ENCODE measurements at regions not wholly inside any gene's neighbourhood (a gene's known extent, or its start where the extent isn't known, plus 50 kb on each side); places are given as distances from the start of the nearest gene placed in this dataset.

- TF ChIP-seq JUN (IDR thresholded peaks at IDR 0.05; ENCODE audit: borderline replicate concordance, insufficient read depth, insufficient read length, low read depth) (no peak), MAX (IDR thresholded peaks at IDR 0.05; ENCODE audit: insufficient read depth, insufficient read length) (no peak)
- no peaks in the 10 kb centered on the region for H3K79me2 ChIP-seq (ENCODE audit: control insufficient read depth, insufficient read depth, low read length)
- H3K36me3 ChIP-seq (ENCODE audit: control insufficient read depth in 2 of 2, extremely low read depth in 1 of 2, insufficient read depth in 2 of 2, low read length in 2 of 2), result no peaks in the 10 kb centered on the region
- H4K20me1 ChIP-seq (replicated peaks; ENCODE audit: control insufficient read depth, extremely low read depth, insufficient read depth, low read length), result no peaks in the 10 kb centered on the region
- no peaks in the 10 kb centered on the region for H3K9me3 ChIP-seq (replicated peaks; ENCODE audit: control insufficient read depth, insufficient read depth, low read length)
- no peak overlapping the region for H3K9ac ChIP-seq (replicated peaks; ENCODE audit: extremely low read depth, insufficient read depth, low read length)
- ChIA-PET CTCF (interaction anchor here (0.8 to 4.6 kb wide), 4 partner anchors 13 to 1849 kb away, joined by 3 to 62 read pairs (median 5); no protein-coding TSS in a partner anchor), POLR2A (interaction anchor here (0.6 kb wide), 1 partner anchor 183 kb away, joined by 3 read pairs; no protein-coding TSS in a partner anchor)
- H3K4me3 ChIP-seq (replicated peaks in 1 of 3; ENCODE audit: insufficient read depth in 1 of 3, low read depth in 1 of 3, low read length in 3 of 3), result no peak overlapping the region
- no TSS peak for BruUV-seq (replicated peaks)
- intact Hi-C loops (cut with micrococcal nuclease), result no loop called here
- DNase-seq (ENCODE audit: low read depth, low spot score) (no peak), FAIRE-seq (no peak)
- no peak overlapping the region for H3K4me2 ChIP-seq (ENCODE audit: insufficient read depth, low read length)
- dilution Hi-C loops (cut with MboI; ENCODE audit: extremely low pct_ligation_motif_present, low sequenced_read_pairs), result no loop called here
- H2AFZ ChIP-seq (ENCODE audit: low read depth, low read length), result no peak overlapping the region
- no peak overlapping the region for H3K27ac ChIP-seq (ENCODE audit: insufficient read depth, low read depth, low read length)
- H3K9me1 ChIP-seq (replicated peaks; ENCODE audit: control insufficient read depth, extremely low read depth, insufficient read depth, low read length), result no peaks in the 10 kb centered on the region
- H3K4me1 ChIP-seq (ENCODE audit: control insufficient read depth, extremely low read depth, insufficient read depth, low read length), result no peaks in the 10 kb centered on the region
- H3K27me3 ChIP-seq (ENCODE audit: control insufficient read depth in 2 of 2, insufficient read depth in 2 of 2, low read length in 2 of 2), result peaks cover 0 to 2% of the 10 kb centered on the region in 2 experiments
Measured at GRCh38 chr1:50346621-50347020, 76.6 kb downstream of the DMRTA2 start.

- DNase-seq (ENCODE audit: low read depth, low spot score) (no peak), FAIRE-seq (no peak)
- intact Hi-C loops (cut with micrococcal nuclease), result no loop called here
- H2AFZ ChIP-seq (ENCODE audit: low read depth, low read length), result no peak overlapping the region
- no TSS peak for BruUV-seq (replicated peaks)
- dilution Hi-C loops (cut with MboI; ENCODE audit: extremely low pct_ligation_motif_present, low sequenced_read_pairs), result no loop called here
- H3K79me2 ChIP-seq (ENCODE audit: control insufficient read depth, insufficient read depth, low read length), result no peaks in the 10 kb centered on the region
- H4K20me1 ChIP-seq (replicated peaks; ENCODE audit: control insufficient read depth, extremely low read depth, insufficient read depth, low read length), result no peaks in the 10 kb centered on the region
- TF ChIP-seq POLR2AphosphoS5 (IDR thresholded peaks at IDR 0.05; ENCODE audit: insufficient read depth, low read depth, low read length), result no peak
- POLR2A ChIA-PET, result no interaction called here
- no peaks in the 10 kb centered on the region for H3K9me1 ChIP-seq (replicated peaks; ENCODE audit: control insufficient read depth, extremely low read depth, insufficient read depth, low read length)
- H3K9me3 ChIP-seq (replicated peaks; ENCODE audit: control insufficient read depth, insufficient read depth, low read length), result no peaks in the 10 kb centered on the region
- no peak overlapping the region for H3K4me2 ChIP-seq (ENCODE audit: insufficient read depth, low read length)
- no peak overlapping the region for H3K9ac ChIP-seq (replicated peaks; ENCODE audit: extremely low read depth, insufficient read depth, low read length)
- H3K4me3 ChIP-seq (replicated peaks in 1 of 3; ENCODE audit: insufficient read depth in 1 of 3, low read depth in 1 of 3, low read length in 3 of 3), result no peak overlapping the region
- no peak overlapping the region for H3K27ac ChIP-seq (ENCODE audit: insufficient read depth, low read depth, low read length)
- H3K36me3 ChIP-seq (ENCODE audit: control insufficient read depth in 2 of 2, extremely low read depth in 1 of 2, insufficient read depth in 2 of 2, low read length in 2 of 2), result no peaks in the 10 kb centered on the region
- no peaks in the 10 kb centered on the region for H3K4me1 ChIP-seq (ENCODE audit: control insufficient read depth, extremely low read depth, insufficient read depth, low read length)
- peaks cover 2% of the 10 kb centered on the region in 2 experiments for H3K27me3 ChIP-seq (ENCODE audit: control insufficient read depth in 2 of 2, insufficient read depth in 2 of 2, low read length in 2 of 2)
- CTCF ChIA-PET, result interaction anchor here (3.0 to 4.1 kb wide), 2 partner anchors 10 to 1666 kb away, joined by 8 to 21 read pairs; no protein-coding TSS in a partner anchor
Measured at GRCh38 chr1:50343323-50343722, 79.9 kb downstream of the DMRTA2 start.
